GM12878 (cell line): ENCODE measurements at regions not wholly inside any gene's neighbourhood (a gene's known extent, or its start where the extent isn't known, plus 50 kb on each side); places are given as distances from the start of the nearest gene placed in this dataset.

Source experiments
- CTCF ChIP-seq, 3 experiments: IDR thresholded peaks in 2 of 3; conservative IDR thresholded peaks in 1 of 3; 2 replicates each; pipeline ENCODE4 v1.5.1; 2011; ENCODE audit warnings: low read depth in 3 of 3, low read length in 3 of 3, mild to moderate bottlenecking in 3 of 3, control low read depth in 2 of 3, moderate library complexity in 2 of 3, inconsistent platforms in 1 of 3, mixed read lengths in 1 of 3; ENCODE audit not compliant: control insufficient read depth in 2 of 3, insufficient read depth in 1 of 3; ENCODE audit errors: extremely low read depth in 1 of 3
- MXI1 ChIP-seq: fragments of 150-350 bp; IDR thresholded peaks from 2 replicates; pipeline ENCODE4 v1.6.1; 2011; ENCODE audit warnings: low read depth, mild to moderate bottlenecking, inconsistent platforms, low read length, improper control_type of control experiment
- NFYB ChIP-seq: IDR thresholded peaks from 2 replicates; pipeline ENCODE4 v1.6.1; 2011; ENCODE audit warnings: low read depth, mild to moderate bottlenecking, low read length, improper control_type of control experiment, moderate library complexity; ENCODE audit not compliant: insufficient read depth
- PAX5 ChIP-seq: IDR thresholded peaks from 2 replicates; pipeline ENCODE4 v1.6.1; 2011; ENCODE audit warnings: low read depth, low read length, borderline replicate concordance
- POLR2A ChIP-seq: IDR thresholded peaks from 2 replicates; pipeline ENCODE4 v1.6.1; 2011; ENCODE audit warnings: low read depth, mild to moderate bottlenecking, low read length
- SRF ChIP-seq, 2 experiments: IDR thresholded peaks; 2 replicates each; pipeline ENCODE4 v1.6.1; 2011; ENCODE audit warnings: low read depth in 2 of 2, low read length in 2 of 2, mild to moderate bottlenecking in 1 of 2, moderate library complexity in 1 of 2

DNA sequence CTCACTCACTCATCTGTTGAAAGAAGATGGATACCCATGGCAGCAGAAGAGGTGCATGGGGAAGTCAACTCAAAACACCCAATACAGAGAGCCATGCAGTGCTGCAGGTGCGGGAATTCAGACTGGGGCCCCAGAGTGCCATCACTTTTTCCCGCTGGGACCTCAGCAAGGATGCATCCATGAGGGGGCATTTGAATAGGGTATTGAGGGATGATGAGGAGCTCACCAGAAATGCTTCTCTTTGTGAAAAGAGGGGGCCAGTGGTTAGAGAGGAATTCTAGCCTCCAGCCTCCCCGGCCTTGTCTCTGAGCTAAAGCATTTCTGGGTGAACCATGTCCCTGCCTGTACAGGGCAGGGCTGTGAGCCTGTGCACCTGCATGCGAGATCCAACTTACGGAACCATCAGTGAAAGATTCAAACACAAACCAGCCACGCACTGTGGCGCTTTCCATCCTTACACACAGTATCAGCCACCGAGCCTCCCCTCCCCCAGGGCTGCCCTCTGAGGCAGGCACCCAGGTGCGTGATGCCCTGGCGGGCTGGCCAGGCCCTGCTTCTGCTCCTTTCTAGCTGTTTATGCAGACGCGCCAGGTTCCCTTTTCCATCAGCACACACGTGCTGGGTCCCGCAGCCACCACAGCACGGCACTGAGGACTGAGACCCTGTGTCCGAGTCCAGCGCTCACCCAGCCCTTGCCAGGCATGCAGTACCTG is 1177.2 kb downstream of the BRD1 start:
- TF ChIP-seq CTCF (IDR thresholded peaks at IDR 0.05 in 2 of 3, conservative IDR thresholded peaks at IDR 0.05 in 1 of 3; ENCODE audit: control insufficient read depth in 2 of 3, extremely low read depth in 1 of 3, insufficient read depth in 1 of 3, low read depth in 3 of 3, low read length in 3 of 3) (no peak), MXI1 (no peak), POLR2A (no peak), NFYB (no peak), PAX5 (no peak), SRF (IDR thresholded peaks at IDR 0.05; ENCODE audit: low read depth in 2 of 2, low read length in 2 of 2) (no peak)
